NCI-H1436 treated with DMSO at 0.1 percent for 48 hours (cell line): ENCODE measurements at regions not wholly inside any gene's neighbourhood (a gene's known extent, or its start where the extent isn't known, plus 50 kb on each side); places are given as distances from the start of the nearest gene placed in this dataset.
"Not testable (repeated sequence)": the region's sequence is repeated elsewhere in the genome, so short reads cannot be mapped to it uniquely, and the experiment has no call there.

Experiments used
- DNase-seq: peaks from one replicate; lab custom pipeline; 2025; lab: John Stamatoyannopoulos, UW

GRCh38 chr6:79150733-79151132 is 72.7 kb upstream of the PHIP start:
- no peak for DNase-seq

GRCh38 chr6:79149884-79150283 is 71.8 kb upstream of the PHIP start:
- DNase-seq = no peak

GRCh38 chr6:79146421-79146820 is 68.4 kb upstream of the PHIP start:
- DNase-seq = no peak

GRCh38 chr6:79145301-79145700 is 67.2 kb upstream of the PHIP start:
- no peak for DNase-seq

GRCh38 chr6:79143320-79143898 is 65.4 kb upstream of the PHIP start:
- DNase-seq = no peak

- DNase-seq = no peak
Observed at GRCh38 chr6:79138146-79138545, 60.1 kb upstream of the PHIP start.

- no peak for DNase-seq
Observed at GRCh38 chr6:79137671-79138070, 59.6 kb upstream of the PHIP start.

GRCh38 chr6:79135973-79136470 is 58.0 kb upstream of the PHIP start:
- DNase-seq = no peak

GRCh38 chr6:79134699-79135474 is 56.8 kb upstream of the PHIP start:
- peak; percentile 7 for DNase-seq

- no peak for DNase-seq
Observed at GRCh38 chr6:79133173-79133572, 55.1 kb upstream of the PHIP start.

- not testable (repeated sequence) for DNase-seq
Observed at GRCh38 chr6:79131220-79131619, 53.2 kb upstream of the PHIP start.
